ENCODE measurements at regions not wholly inside any gene's neighbourhood (a gene's known extent, or its start where the extent isn't known, plus 50 kb on each side); places are given as distances from the start of the nearest gene placed in this dataset.

- ATAC-seq: no peak
- TF ChIP-seq ZFP30 (CRISPR knock-in tag; IDR thresholded peaks at IDR 0.05) (no peak), ESRRG (CRISPR knock-in tag; IDR thresholded peaks at IDR 0.05) (no peak), CSRNP3 (CRISPR knock-in tag; IDR thresholded peaks at IDR 0.05) (no peak), POU6F1 (CRISPR knock-in tag; IDR thresholded peaks at IDR 0.05; ENCODE audit: borderline replicate concordance, low read depth) (no peak), ZNF565 (CRISPR knock-in tag; conservative IDR thresholded peaks at IDR 0.05; ENCODE audit: low read depth) (no peak)
These were observed 232.1 kb downstream of the SOX11 start for GRCh38 chr2:5923957-5924945.

- ATAC-seq: no peak
- TF ChIP-seq ZFP30 (CRISPR knock-in tag; IDR thresholded peaks at IDR 0.05) (no peak), PPARA (CRISPR knock-in tag; IDR thresholded peaks at IDR 0.05; ENCODE audit: borderline replicate concordance) (no peak), TSHZ2 (CRISPR knock-in tag; IDR thresholded peaks at IDR 0.05) (no peak), CSRNP3 (CRISPR knock-in tag; IDR thresholded peaks at IDR 0.05) (no peak), OSR1 (CRISPR knock-in tag; IDR thresholded peaks at IDR 0.05) (no peak), GLIS3 (CRISPR knock-in tag; IDR thresholded peaks at IDR 0.05) (no peak), ARNTL (CRISPR knock-in tag; IDR thresholded peaks at IDR 0.05; ENCODE audit: borderline replicate concordance, low read depth) (no peak), ESRRG (CRISPR knock-in tag; IDR thresholded peaks at IDR 0.05) (no peak)
These were observed 233.4 kb downstream of the SOX11 start for GRCh38 chr2:5925604-5926003.

GRCh38 chr2:5926871-5927512, 234.8 kb downstream of the SOX11 start:
- ATAC-seq: no peak
- TF ChIP-seq TSHZ2 (CRISPR knock-in tag; IDR thresholded peaks at IDR 0.05) (0 out of 2 replicates have a peak, but pooled peaks have one; percentile 41), TCF4 (CRISPR knock-in tag; IDR thresholded peaks at IDR 0.05; ENCODE audit: borderline replicate concordance) (peak; percentile 52; the same call in 1 of the 2 replicates), SNAI2 (CRISPR knock-in tag; IDR thresholded peaks at IDR 0.05) (no peak)

Data from SK-N-SH treated with all-trans-retinoic acid at 6 μM for 48 hours (cell line).